CD1c-positive myeloid dendritic cell (primary cell): ENCODE measurements at regions not wholly inside any gene's neighbourhood (a gene's known extent, or its start where the extent isn't known, plus 50 kb on each side); places are given as distances from the start of the nearest gene placed in this dataset.

Experiments used
- DNase-seq: peaks from one replicate; pipeline ENCODE4 v3.0.0-alpha.2; 2016; ENCODE audit errors: extremely low spot score

DNA sequence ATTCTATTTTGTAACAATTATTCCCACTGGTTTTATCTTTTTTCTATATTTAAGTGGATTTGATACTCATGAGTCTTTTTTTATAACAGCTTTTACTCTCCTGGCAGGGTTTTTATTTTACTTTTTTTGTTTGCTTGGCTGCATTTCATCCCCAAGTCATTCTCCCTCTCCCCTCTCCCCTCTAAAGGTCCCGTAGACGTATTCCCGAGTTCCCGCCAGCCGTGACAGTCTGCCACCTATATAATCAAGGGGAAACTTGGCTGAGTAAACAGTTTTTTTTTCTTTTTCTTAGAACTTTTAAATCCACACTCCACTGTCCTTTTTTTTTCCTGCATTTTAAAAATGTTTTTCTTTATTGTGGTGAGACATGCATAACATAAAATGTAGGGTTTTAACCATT lies 433.1 kb upstream of the HS6ST1 start:
- no peak for DNase-seq

DNA sequence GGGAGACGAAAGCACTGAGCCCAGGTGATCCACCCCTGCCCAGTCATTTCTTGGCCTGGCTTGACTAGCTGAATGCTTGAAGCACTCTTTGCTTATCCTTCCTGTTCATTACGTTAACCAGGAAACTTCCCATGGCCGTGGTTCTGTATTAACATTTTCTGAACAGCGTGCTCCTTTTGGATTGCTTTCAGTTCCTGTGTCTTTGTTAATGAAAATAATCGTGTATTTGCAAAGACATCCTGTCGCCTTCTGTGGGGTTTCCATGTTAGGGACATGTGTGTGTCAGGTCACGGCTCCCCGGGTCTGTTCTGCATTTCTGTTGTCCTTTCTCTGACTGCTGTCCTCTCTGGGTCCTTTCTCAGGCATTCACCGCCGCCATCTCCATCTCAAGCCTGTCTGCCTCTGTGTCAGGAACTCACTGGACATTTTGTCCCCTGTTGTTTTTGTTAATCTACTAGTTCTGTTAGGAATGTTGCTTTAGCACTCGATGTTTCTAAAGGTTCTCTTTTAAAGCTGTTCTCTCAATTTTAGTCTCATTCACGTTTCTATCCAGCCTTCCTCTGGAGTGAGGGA lies 434.1 kb upstream of the HS6ST1 start:
- DNase-seq, result no peak

DNA sequence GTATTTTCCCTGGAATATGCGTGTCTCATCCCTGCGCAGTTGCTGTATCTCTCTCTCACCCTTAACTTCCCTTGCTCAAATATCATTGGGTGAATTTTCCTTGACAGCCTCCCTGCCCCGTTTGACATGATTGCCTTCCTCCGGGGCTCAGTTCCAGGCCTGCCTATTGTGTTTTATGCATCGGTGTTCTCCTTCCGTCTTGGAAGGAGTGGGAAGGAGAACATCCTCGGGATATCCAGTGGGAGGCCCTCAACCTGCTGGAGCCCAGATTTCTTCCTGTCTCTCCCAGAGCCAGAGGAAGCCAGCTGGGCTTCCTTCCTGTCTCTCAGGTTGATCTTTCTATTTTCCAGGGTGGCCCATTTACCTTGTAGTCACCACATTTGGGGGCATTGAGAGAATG lies 434.7 kb upstream of the HS6ST1 start:
- DNase-seq, result no peak

DNA sequence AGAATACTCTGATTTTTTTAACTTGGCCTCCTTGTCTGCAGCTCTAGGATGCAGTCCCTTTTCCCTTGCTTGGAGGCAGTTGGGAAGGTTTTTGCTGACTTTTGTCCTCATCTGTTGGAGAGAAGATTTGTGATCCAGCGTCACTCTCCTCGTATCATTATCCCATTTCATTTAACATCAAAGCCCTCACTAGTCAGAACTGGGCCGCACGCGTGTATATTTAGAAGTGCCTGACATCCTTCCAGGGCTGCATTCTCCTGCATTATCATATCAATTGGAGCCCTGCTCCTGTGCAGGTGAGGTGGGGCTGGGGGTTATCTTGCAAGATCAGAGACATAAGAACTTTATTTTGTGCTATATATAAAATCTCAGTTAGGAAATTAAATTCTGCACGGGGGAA lies 435.1 kb upstream of the HS6ST1 start:
- DNase-seq, result no peak

DNA sequence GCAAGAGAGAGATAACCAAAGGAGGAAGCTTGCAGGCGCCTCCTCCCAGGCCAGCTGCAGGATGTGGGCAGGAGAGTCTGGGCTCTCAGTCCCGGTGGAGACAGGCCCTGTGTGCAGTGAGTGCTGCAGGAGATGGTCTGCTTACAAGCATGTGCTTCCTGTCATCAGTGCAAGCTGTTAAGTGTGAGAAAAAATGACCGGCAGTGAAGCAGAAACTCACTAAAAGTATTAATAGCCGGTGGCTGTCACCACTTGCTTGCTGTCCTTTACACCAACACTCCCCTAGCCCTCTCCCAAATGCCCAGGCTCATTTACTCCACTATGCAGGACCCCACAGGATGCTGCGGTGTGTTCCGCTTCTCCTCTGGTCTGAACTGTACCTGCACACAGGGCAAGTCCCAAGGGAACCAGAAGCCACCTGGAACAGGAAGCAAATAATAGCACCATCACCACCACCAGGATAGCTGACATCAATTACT lies 435.6 kb upstream of the HS6ST1 start:
- DNase-seq, result peak; percentile 20

DNA sequence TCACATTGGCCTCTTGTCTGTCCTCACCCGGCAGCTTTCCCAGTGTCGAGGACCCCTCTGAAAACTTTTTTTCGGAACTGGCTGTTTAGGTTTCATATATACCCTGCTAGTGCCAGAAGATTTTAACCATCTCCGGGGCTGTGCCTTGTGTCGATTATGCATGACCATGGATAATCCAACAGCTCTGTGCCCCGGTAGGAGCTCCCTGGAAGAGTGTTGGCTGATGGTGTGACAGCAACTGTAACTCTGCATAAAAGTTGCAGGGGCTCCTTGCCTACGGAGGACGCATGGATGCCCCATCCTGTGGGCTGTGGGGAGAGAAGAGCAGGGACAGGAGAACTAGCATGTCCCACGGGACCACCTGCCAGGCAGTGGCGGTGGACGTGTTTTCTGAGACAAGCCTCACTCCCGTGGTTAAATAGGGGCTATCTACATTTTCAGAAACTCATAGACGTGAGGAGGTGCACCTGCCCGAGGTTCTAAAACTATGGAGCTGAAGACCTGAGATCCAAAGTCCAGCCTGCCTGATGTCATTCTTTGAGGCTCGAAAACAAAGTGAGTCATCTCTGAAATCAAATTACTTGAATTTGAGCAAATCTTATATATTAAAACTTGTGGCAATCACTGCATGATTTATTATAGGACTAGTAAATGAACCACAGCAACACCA lies 437.2 kb upstream of the HS6ST1 start:
- DNase-seq, result no peak

DNA sequence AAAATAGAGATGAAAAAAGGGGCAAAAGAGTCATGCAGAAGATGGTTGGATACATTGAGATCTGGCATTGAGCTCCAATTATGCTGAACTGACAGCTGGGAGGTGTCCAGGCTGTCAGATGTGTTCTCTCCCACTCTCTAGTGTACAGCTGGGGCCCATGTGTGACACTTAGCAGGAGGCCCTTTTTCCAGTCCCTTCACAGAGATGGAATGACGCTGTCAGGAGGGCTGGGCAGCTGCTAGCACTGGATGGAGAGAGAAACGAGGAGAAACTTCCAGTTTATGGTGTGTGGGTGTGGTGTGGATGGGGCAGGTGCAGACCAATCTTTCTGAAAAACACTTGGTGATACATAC lies 437.7 kb upstream of the HS6ST1 start:
- no peak for DNase-seq

DNA sequence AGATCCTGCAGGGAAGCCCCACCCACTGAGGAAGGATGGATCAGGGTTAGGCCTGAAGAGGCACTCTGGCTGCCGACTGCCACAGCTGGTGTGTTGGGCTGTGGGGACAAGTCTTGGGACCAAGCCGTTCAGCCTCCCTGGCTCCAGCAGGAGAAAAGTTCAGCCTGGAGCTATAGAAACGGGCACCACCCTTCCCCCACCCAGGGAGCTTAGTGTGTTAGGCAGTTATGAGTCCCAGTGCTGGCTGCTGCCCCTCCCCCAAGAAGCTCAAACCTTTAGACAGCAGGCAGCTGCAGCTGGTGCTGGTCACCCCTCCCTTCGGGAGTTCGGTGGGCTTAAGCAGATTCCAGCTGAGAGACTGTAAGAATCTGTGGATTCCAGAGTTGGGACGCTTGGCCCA lies 447.1 kb upstream of the HS6ST1 start:
- DNase-seq, result no peak

DNA sequence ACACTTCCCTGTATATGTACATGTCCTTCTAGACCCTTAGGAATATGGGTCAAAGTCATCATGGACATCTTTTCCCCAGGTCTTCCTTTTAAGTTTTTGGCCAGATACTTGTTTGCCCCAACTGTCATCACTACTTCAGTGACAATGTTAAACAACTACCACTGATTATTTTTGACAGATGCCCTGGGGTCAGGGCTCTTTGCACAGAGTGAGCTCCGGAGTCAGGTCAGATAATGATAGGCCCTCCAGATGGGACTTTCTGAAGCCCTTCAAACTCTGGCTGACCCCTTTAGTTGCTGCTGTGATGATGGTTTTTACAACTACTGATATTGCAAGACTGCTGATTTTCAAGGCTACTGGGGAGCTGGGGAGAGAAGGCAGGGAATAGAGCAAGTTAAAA lies 449.4 kb upstream of the HS6ST1 start:
- no peak for DNase-seq

DNA sequence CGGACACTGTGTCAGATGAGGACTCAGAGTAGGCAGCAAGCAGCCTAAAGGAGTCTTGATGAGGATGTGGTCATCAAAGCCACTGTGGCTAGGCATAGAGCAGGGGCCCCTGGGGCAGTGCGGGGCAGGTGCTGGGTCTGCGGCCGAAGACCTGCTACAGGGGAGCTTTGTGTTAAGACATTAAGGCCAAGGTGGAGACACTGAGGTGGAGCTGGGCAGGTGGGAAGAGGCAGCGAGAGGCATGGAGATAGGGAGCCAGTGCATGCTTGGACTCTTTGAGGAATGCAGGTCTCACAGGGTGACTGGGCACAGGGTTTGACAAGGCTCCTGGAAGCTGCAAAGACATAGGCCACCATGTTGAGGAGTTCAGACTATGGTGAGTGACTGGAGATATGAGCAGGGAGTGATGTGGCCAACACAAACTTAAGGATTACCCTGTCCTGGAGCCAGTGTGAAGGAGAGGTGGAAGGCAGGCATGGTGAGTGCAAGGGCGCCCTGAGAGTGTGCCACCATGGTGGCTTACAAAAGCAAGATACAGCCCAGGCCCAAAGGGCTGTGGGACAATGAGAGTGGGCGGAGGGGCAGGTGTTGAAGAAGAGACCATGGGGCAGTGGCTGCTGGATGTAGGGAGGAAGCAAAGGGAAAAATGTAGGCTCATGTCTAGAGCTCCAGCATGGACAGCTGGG lies 450.9 kb upstream of the HS6ST1 start:
- no peak for DNase-seq

DNA sequence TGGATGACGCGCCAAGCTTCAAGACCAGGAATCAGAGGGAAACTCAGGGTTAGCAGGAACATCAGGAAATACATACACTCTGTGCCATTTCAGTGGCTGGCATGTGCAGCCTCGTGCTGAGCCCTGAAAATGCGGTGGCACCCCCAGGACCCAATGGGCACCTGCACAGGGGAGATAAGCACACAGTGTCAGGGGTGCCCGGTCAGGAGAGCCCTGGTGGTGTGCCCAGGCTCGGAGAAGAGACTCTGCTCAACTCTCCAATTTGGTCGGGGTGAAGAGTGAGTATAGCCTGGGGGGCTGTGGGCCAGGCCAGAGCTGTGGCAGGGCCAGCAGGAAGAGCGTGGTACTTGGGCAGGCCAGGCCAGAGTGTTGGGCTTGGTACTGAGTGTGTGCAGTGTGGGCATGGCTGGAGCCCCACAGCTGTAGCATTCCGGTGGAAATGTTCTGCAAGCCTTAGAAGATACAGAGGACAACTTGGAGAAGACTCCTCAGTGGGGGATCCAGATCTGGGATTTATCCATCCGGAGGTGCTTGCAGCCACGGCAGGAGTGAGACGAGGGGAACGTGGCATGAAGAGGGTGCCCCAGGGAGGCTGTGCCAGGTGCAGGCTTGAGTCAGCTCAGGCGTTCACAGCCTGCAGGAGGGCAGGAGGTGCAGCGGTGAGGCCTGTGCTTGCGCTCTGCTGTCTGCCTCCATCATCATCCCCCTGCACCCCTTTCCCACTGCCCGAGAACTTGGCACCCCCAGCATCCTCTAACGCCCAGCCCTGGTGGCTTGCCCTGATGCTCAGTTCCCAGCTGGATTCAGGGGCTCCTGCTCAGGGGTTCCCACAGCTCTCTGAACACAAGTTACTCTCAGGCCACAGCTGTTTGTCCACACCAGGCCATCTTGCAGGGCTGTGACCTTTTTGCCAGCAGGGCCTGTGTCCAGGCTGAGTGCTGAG lies 451.7 kb upstream of the HS6ST1 start:
- DNase-seq, result no peak

DNA sequence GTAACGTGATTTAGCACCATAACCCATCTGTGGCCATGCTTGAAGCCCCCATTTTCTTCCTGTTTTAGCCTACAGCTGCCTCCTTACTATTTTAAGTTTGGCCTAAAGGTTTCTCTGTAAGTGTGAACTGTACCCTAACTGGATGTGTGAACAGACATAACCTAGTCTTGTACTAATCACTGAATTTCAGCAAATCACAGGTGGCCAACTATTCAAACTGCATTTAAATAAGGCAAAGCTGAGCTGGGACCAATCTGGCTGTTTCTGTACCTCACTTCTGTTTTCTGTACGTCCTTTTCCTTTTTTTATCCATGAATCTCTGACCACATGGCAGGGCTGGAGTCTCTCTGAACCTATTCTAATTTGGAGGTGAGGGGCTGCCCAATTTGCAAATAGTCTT lies 452.7 kb upstream of the HS6ST1 start:
- DNase-seq, result no peak

DNA sequence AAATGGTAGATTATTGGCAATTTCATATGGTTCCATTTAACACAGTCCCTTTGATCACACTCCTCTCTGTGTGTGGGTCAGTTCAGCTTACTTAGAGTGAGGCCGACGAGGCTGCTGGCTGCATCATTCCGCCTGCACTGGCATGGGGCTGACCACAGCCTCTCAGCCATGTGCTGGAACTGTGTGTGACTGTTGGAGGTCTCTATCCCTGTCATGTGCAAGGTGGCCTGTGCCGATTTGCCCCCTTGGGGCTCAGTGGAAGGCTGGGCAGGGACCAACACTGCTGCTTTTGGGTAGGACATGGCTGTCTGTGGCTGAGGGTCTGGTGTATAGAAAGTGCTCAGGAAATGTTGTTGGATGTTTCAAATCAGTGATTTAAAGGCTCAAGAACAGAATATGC lies 454.0 kb upstream of the HS6ST1 start:
- DNase-seq, result no peak

DNA sequence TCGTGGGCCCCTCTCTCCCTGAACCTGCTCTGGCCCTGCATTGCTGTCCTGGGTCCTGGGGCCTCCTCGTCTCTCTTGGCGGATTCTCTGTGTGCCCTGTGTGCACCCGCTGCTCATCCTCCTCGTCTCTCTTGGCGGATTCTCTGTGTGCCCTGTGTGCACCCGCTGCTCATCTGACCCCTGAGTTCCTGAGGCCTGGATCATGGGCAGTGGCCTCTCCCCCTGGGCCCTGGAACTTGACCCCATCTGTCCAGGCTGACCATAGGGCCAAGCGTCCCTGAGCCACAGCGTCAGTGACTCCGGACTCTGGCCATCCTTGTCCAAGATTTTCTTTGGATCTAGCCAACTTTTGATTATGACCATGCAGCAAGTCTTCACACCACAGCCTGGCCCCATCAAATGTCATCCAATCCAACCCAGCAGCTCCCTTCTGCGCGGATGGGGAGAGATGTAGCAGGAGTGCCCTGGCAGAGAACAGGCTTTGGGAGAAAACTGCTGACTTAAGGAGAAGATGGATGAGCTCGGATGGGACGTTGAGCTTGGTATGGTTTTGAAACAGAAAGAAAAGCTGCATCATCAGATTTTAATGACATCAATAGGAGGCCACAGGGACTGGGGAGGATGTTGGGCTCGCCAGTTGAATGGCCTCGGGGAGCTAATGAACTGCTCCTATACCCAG lies 455.1 kb upstream of the HS6ST1 start:
- DNase-seq, result no peak

DNA sequence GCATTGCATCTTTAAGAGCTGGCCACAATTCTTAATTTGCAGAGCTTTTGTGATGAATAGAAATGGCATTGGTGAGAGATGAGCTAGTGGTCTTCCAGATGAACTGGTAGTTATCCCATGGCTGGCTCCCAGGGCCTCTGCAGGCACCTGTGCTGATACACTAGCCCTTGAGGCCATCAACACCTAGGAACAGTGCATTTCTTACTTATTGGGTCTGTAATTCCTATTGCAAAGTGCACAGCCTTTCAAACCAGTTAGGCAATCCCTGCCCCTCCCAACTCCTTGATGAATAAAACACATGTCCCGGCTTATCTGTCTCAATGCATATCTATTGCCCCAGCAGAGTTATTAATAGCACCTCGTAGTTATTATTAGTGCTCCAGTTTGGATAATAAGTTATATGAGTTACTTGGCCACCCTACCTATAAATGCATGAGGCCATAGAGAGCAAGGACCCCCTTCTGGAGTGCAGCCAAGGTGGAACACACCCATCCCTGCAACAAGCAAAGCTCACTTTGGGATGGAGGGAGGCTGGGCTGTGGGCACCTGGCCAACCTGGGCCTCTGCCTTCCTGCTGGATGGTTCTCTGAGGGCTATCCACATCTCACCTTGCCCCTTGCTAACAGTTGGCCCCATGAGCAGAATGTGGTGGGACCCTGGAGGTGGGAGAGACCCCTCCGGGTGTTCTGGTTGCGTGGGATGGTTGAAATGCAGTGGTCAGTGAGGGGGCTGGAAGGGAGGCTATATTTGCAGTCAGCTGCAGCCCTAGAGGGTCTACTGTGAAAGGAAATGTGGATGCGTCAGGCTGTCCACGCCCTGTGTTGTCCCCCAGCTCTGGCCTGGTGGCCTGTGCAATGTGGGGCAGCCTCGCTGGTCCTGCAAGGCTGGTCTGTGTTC lies 455.9 kb upstream of the HS6ST1 start:
- DNase-seq, result no peak

DNA sequence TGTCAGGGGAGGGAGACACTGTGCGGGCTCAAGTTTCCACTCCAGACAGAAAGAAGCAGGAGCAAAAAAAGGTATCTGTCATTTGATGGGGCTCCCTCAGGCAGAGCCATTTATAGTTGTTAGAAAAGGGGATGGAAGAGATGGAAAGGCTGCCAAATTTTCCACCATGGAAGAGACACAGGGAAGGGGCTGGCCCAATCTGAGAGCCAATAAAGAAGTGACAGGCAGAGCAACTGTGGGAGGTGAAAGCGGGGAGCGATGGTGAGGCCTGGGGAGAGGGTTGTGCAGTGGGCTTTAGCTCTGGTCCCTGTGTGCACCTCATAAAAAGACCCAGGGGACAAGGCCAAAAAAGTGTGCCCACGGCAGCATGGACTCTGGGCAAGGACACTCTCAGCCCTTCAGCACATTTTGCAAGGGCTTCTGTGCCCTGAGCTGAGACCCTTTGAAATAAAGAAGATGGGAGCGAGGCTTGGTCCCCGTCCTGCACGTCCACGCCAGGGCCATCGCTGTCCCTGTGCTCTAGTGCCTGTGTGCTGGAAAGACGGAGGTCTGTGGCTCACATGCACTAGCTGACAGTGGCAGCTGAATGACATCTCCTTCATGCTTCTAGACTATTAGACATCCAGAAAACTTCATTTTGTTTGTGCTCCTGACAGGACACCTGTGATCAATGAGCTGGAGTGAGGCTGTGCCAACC lies 456.7 kb upstream of the HS6ST1 start:
- no peak for DNase-seq

DNA sequence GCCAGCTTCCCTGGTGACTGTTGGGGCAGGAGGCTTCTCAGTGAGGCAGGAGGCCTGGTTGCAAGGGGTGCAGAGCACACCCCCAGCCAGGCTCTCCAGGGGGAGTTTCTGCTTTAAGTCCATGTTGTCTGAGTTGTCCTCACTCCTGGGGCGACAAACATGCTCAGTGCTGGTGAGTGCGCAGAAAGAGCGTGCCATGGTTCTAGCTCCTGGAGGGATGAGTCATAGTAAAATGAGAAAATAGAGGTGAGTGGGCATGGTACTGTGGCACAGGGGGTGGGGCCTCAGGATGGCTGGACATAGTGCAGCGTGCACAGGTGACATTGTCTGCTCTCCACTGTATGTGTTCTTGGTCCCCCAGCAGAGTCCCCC lies 457.2 kb upstream of the HS6ST1 start:
- no peak for DNase-seq

DNA sequence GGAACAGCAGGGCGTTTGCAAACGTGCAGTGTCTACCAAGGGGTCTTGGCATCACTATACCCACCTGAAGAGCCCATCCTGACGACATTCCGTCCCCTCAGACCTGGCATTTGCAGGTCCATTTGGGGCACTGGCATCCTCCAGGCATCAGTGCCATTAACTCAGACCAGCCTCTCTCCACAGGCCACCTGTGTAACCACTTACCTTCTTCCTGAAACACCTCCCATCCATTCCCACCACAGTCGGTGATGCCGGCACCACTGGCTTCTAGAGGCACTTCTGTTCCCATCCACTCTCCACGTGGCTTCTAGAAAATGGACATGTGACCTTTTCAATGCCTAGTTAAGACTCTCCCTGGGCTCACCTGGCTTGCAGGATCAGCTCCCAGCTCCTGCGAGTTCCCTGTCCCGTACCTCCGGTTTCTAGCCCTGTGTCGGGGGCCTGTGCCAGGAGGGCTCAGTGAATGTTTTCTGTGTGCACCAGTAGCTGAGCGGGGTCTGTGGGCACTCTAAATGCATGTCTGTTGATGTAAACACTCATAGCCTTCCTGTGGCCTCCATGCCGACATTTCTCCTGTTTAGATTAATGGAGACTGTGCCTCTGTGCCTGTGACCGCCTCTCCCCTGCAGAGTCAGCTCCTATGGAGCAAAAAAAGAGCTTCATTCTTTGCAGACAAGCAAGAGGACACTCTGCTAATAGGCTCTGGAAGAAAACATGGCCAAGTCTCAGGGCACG lies 458.0 kb upstream of the HS6ST1 start:
- no peak for DNase-seq
